ENCODE measurements at regions not wholly inside any gene's neighbourhood (a gene's known extent, or its start where the extent isn't known, plus 50 kb on each side); places are given as distances from the start of the nearest gene placed in this dataset.

DNA sequence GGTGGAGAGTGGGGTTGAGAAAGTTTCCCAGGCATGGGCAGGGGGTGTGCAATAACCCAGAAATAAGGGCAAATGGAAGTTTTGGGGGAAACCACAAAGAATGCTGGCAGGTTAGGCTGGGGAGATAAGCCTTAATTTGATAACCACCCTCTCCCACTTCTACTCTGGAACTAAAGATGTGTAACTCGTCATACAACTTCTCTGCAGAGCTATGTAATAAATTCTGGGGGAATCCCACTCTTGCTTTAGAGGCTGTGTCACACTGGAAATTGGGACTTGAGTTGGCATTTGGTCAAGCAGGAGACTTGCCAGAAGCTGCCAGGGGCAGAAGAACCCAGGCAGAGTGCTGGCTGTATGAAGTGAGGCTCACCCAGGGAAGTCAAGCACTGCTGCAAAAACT lies 170.9 kb upstream of the CPEB2 start:
- no peak for DNase-seq

GRCh38 chr4:14833053-14833452 lies 169.2 kb upstream of the CPEB2 start:
- no peak for DNase-seq

- DNase-seq: no peak
These were observed 167.9 kb upstream of the CPEB2 start for GRCh38 chr4:14834382-14834781.

DNA sequence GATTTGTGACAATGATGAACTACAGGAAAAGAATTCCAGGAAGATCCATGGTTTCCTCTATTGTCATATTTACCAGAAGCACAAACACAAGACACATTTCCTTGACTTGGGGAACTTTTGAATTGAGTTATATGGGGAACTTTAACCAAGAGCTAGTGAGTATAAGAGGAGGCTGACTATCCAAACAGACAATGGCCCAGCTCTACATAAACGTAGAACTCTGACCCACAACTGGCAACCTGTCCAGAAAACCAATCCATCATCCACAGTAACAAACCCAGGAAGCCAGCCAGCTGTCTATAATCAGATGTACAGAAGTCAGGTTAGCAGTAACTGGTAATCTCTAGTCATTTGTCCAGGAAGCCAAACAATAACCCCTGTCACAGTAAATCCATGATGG lies 167.0 kb upstream of the CPEB2 start:
- DNase-seq: no peak

- no peak for DNase-seq
These were observed 166.4 kb upstream of the CPEB2 start for GRCh38 chr4:14835708-14836425.

- no peak for DNase-seq
These were observed 164.4 kb upstream of the CPEB2 start for GRCh38 chr4:14837860-14838259.

GRCh38 chr4:14841801-14842768 lies 160.2 kb upstream of the CPEB2 start:
- DNase-seq: no peak

GRCh38 chr4:14842964-14843630 lies 159.2 kb upstream of the CPEB2 start:
- no peak for DNase-seq

GRCh38 chr4:14844061-14844460 lies 158.2 kb upstream of the CPEB2 start:
- no peak for DNase-seq

GRCh38 chr4:14848229-14848628 lies 154.1 kb upstream of the CPEB2 start:
- DNase-seq: no peak

GRCh38 chr4:14850455-14851097 lies 151.7 kb upstream of the CPEB2 start:
- DNase-seq: no peak

DNA sequence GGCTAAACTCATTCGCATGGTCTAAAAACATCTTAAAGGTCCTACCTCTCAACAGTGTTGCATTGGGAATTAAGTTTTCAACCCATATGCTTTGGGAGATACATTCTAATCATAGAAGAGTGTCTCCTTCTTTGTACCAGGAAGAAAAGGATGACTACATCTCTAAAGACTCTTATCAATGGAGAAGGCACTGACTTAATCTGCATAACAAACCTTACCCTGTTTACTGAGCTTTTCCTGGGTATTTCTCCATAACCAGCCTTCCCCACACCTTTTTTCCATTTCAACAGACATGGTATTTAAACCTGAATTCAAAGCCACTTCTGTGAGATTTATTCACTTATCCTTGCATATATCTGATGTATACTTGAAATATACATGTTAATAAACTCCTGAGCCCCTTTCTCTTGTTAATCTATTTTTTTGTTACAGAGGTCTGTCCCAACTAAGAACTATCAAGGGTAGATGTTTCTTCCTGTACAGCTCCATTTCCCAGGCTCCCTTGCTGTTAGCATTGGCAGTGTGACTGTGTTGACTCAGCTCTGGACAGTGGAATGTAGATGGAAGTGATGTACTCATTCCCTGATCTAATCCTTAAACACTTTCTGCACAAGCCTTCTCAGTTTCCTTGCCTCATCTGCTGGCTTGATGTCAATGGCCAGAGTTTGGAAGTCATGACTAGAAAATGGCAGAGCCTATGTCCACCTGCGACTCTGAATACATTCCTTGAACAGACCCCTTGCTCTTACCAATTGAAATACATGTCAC lies 148.9 kb upstream of the CPEB2 start:
- DNase-seq: no peak

- DNase-seq: no peak
These were observed 146.6 kb upstream of the CPEB2 start for GRCh38 chr4:14855719-14856061.

DNA sequence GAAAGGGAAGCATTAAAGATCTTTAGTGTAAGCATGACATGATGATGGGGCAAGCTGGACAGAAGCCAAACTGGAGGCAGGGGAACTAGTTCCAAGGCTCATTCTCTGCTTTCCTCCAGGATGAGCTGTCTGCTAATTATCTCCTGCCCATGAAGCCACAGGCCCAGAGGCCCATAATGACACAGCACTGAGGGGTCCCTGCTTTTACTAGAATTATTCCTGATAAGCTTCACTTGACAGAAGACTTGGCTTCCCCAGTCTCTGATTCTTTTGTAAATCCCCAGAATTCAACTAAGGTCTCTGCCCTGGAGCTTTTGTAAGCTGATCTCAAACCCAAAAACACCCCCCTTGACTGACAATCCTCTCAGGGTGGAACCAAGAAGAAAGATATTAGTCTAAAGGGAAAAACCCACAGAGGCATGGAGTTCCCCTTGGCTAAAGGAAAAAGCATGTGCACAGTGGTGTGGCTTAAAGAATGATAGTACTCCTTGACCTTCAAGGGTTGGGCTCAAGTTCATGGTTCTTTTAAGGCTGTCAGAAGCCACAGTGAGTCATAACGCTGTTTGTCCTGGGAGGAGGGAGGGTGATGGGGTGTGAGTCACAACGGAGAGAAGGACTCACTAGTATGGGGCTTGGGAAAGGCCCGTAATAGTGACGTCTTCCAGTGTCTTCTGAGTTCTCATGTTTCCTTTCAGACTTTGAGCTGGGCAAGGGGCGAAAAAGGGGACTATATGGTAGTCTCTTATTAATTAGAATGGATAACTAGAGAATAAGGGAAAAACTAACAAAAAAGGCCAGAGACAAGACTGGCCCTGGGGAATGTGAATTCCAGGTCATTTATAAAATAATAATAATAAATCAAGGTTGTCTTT lies 146.0 kb upstream of the CPEB2 start:
- peak; percentile 51 for DNase-seq

GRCh38 chr4:14856934-14857235 lies 145.4 kb upstream of the CPEB2 start:
- DNase-seq: no peak

GRCh38 chr4:14857475-14857874 lies 144.8 kb upstream of the CPEB2 start:
- DNase-seq: no peak

- DNase-seq: no peak
These were observed 144.3 kb upstream of the CPEB2 start for GRCh38 chr4:14857981-14858380.

GRCh38 chr4:14862891-14863290 lies 139.4 kb upstream of the CPEB2 start:
- DNase-seq: no peak

- DNase-seq: no peak
These were observed 138.6 kb upstream of the CPEB2 start for GRCh38 chr4:14863418-14864364.

- no peak for DNase-seq
These were observed 137.8 kb upstream of the CPEB2 start for GRCh38 chr4:14864365-14865030.
